GM10248 (cell line): ENCODE measurements at regions not wholly inside any gene's neighbourhood (a gene's known extent, or its start where the extent isn't known, plus 50 kb on each side); places are given as distances from the start of the nearest gene placed in this dataset.

Source experiments
- CTCF ChIA-PET: fragments of 300-600 bp; sonication (Branson Sonifier 250); formaldehyde crosslinking; extraction: SDS; loops from one replicate; lab custom pipeline; 2021; ENCODE audit warnings: antibody characterized with exemption; lab: Yijun Ruan, JAX
- POLR2A ChIA-PET: fragments of 350-650 bp; sonication (Branson Sonifier 250); formaldehyde crosslinking; extraction: SDS; loops from one replicate; lab custom pipeline; 2020; ENCODE audit warnings: antibody characterized with exemption; lab: Yijun Ruan, JAX
- DNase-seq: peaks from one replicate; pipeline ENCODE4 v3.0.0; 2012; ENCODE audit errors: extremely low spot score
- CTCF ChIP-seq: IDR thresholded peaks from 2 replicates; pipeline ENCODE4 v1.5.1; 2012; ENCODE audit warnings: mild to moderate bottlenecking, low read depth; ENCODE audit errors: extremely low read depth, missing control alignments, control extremely low read depth

DNA sequence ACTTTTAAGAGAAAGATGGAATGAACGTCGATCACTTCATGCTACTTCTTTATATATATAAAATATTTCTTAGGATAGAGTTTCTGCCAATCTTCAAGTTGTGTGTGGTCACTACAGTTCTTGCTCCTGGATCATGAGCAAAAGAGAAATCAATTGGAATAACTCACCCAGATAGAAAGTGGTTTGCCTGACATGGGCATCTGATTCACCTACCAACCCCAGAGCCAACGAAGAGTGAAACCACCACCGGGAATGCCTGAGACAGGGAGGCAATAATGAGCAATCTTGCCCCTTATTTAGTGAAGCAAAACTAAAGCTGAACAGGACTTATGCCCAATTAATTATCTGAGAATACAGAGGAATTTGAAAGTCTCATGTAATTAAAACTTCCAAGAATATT, 250.2 kb upstream of the REG3G start:
- DNase-seq, result no peak
- no peak for TF ChIP-seq CTCF
- ChIA-PET CTCF (no interaction called here), POLR2A (no interaction called here)

DNA sequence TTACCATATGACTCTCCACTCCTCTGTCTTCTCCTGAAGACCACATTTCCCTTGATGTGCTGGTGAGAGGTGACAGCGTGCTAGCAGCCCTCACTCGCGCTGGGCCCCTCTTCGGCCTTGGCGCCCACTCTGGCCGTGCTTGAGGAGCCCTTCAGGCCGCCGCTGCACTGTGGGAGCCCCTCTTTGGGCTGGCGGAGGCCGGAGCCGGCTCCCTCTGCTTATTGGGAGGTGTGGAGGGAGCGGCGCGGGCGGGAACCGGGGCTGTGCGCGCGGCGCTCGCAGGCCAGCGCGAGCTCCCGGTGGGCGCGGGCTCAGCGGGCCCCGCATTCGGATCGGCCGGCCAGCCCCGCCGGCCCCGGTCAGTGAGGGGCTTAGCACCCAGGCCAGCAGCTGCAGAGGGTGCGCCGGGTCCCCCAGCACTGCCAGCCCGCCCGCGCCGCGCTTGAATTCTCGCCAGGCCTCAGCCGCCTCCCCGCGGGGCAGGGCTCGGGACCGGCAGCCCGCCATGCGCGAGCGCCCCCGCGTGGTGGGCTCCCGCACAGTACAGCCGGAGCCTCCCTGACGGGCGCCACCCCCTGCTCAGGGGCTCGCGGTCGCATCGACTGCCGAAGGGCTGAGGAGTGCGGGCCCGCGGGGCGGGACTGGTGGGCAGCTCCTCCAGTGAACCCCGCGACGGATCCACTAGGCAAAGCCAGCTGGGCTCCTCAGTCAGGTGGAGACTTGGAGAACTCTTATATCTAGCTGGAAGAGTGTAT, 246.6 kb upstream of the REG3G start:
- POLR2A ChIA-PET, result no interaction called here
- DNase-seq, result no peak
- CTCF ChIA-PET, result interaction anchor here (1.3 kb wide), 1 partner anchor 9 kb away, joined by 3 read pairs; no protein-coding TSS in a partner anchor

GRCh38 chr2:78779761-78780160, 245.7 kb upstream of the REG3G start:
- no peak for TF ChIP-seq CTCF
- ChIA-PET CTCF (no interaction called here), POLR2A (no interaction called here)
- no peak for DNase-seq

More for the DNA sequence above, 246.6 kb upstream of the REG3G start:
- TF ChIP-seq CTCF, result no peak

DNA sequence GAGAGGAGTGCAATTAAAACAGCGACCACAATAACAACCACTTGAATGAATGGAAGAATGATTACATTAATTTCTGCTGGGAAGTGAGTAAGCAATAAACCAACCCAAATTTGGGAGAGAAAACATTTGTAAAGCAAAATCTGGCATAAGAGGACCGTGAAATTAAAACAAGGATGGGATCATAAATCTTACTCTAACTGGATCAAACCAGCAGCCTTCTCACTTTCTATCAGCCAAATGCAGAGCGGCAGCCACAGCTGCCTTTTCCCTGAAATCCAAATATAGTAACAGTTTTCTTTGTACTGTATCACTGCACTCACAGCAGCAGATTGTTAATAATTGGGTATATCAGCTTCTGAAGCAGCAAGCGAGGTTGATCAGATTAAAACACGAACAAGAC, 245.2 kb upstream of the REG3G start:
- no peak for DNase-seq
- CTCF ChIA-PET, result no interaction called here
- TF ChIP-seq CTCF, result no peak
- POLR2A ChIA-PET, result no interaction called here

DNA sequence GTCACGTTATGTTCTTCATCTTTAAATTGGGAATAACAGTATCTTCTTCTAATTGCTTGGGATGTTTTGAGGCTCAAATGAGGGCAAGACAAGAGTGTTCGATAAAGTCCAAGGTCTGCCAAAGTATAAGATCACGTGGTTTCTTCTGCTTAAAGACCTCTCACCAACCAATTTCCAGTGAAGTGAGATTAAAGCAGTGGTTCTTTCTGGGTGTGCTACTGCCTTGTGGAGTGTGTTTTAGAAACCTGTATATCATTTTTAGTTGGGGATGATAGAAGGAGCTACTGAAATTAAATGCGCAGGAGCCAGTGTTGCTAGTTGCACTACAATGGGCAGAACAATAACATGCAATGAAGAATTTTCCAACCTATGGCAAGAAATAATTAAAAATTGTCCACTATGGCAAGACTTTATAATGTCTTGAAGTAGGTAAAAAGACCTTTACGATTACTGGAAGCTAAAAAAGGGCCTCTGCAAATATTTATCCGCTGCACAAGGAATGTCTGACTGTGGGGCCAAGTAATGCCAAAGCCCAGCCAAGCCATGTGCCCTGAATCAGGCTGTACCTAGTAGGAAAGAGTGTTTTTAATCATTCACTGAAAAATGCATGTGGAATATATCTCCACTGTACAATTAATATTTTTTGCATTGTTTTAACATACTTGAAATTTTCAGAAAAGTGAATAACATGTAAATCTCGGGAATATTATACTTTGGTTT, 244.5 kb upstream of the REG3G start:
- CTCF ChIA-PET, result no interaction called here
- TF ChIP-seq CTCF, result no peak
- no peak for DNase-seq
- POLR2A ChIA-PET, result no interaction called here

DNA sequence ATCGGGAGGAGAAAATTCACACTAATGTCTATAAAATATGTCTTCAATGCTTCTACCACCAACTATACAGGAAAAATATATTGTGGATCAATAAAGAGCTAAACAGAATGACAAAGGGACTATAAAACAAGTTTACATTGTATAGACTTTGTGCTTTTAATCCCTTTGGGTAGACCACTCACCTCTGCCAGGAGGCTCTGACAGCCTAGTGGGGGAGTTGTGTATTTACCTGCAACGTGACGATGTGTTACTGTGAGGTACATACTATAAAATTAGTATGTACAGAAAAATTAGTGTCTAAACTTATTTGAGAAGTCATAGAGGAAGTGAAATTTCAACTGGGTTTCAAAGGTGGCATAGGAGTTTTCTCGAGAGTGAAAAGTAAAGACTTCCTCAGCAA, 243.3 kb upstream of the REG3G start:
- ChIA-PET POLR2A (no interaction called here), CTCF (no interaction called here)
- no peak for DNase-seq
- TF ChIP-seq CTCF, result no peak
